PC-3 (cell line): ENCODE measurements at regions not wholly inside any gene's neighbourhood (a gene's known extent, or its start where the extent isn't known, plus 50 kb on each side); places are given as distances from the start of the nearest gene placed in this dataset.

Experiments
- CTCF ChIP-seq: fragments of 300-600 bp; sonication (generic); conservative IDR thresholded peaks from 2 replicates; pipeline ENCODE4 v1.5.1; 2017; ENCODE audit warnings: antibody characterized with exemption, low read depth, mild to moderate bottlenecking, low read length
- EZH2 ChIP-seq: fragments of 300-600 bp; sonication (generic); IDR thresholded peaks from one replicate; pipeline ENCODE4 v1.6.1; 2017; ENCODE audit warnings: antibody characterized with exemption, mild to moderate bottlenecking, low read length; ENCODE audit not compliant: unreplicated experiment

DNA sequence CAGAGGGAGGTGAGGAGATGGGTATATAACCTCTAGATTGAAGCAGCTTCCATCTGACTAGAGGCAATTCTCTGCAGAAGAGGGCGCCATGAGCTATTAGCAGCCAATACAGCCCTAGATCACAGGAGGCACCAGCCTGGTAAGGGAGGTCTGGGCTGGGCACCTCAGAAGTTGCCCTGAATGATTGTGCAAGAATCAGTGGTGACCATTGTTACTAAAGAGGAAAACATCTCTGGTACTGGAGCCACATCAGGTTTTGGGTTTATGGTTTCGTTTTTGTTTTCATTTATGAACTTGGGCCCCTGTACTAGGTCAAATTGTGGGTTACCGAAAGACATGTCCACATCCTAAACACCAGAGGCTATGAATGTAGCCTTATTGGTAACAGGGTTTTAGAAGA lies 342.0 kb downstream of the MLLT3 start:
- TF ChIP-seq CTCF: no peak
- no peak for TF ChIP-seq EZH2
